Skeletal muscle cell (primary cell): ENCODE measurements at regions not wholly inside any gene's neighbourhood (a gene's known extent, or its start where the extent isn't known, plus 50 kb on each side); places are given as distances from the start of the nearest gene placed in this dataset.
"Not testable (repeated sequence)": the region's sequence is repeated elsewhere in the genome, so short reads cannot be mapped to it uniquely, and the experiment has no call there.

Experiments used
- DNase-seq: peaks from one replicate; pipeline ENCODE4 v3.0.0-alpha.2; 2010; ENCODE audit warnings: low read depth
- H3K4me3 ChIP-seq: 2 replicates; pipeline ENCODE4 v1.5.1; 2011; ENCODE audit warnings: low read depth, mild to moderate bottlenecking, control low read depth, low read length, moderate library complexity

DNA sequence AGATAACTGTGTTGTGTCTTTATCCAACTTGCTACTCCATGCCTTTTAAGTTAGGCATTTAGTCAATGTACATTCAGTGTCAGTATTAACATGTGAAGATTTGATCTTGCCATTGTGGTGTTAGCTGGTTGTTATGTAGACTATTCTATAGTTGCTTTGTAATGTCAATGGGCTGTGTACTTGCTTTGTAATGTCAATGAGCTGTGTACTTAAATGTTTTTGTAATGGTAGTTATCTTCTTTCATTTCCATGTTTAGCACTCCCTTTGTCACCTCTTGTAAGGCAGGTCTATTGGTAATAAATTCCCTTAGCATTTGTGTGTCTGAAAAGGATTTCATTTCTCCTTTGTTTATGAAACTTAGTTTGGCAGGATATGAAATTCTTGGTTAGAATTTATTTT, 53.4 kb downstream of the MC4R start:
- no peak for DNase-seq
- H3K4me3 ChIP-seq, result no peak overlapping the region

DNA sequence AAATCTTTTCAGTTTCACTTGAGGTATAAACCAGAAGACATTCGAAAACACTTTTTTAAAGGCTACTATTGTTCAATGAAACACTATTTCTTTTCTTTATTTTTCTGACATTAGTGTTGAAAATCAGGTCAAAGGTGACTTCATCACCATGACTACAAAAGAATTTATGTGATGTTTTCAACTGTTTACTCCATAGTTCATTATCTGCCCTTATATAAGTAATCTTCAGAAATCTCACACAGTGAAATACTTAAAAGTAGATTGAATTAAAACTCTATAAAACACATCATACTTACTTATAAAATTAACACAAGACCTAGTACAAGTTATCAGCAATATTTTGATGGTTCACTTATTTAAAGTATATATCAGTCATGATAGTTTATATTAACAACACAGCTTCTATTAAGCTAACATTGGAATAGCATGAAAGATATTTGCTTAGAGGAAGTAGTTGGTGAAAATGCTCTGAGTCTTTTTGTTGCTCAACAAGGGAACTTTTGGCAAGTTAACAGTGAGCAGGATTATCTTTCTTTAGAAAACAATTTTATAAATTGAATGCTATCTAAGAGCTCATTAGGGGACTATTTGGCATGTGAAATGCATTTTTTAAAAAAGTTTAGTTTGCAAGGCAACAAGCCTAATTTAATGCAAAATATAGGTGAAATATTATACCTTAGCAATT, 60.8 kb downstream of the MC4R start:
- H3K4me3 ChIP-seq, result no peak overlapping the region
- no peak for DNase-seq

- H3K4me3 ChIP-seq, result no peak overlapping the region
- no peak for DNase-seq
Measured at GRCh38 chr18:60295674-60296073, 76.9 kb downstream of the MC4R start.

DNA sequence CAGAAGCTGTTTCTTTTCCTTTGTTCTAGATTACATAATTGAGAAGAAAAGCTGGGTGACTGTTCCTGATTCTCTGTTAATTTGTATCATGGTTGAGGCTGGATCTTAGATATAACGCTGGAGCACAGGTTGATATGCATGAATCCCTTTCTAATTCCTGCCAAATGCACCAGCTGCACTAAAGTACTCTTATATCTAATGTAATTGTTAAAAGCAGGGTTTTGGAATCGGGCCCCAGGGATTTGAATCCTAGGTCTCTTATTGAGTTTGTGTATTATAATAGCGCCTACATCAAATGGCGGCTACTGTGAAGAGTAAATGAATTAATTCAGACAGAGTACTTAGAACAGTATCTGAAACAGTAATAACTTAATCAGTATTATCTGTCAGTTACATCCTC, 80.4 kb downstream of the MC4R start:
- no peak for DNase-seq

DNA sequence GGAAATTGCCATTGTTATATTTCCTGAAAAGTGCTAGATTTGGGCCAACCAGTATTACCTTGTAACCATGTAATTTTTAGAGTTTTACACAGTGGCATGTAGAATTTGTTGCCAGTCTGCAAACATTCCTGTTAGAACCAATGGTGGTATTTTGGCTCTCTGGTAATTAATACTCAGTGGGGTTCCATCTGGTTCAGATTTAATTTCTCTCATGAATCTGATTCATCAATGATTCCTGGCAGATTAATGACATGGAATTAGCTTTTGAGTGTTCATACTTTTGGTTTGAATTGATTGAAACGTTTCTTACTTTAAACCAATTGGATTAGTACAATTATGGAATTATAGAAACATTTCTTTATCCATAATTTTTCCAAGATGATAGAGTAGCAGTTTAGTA, 93.2 kb downstream of the MC4R start:
- no peak overlapping the region for H3K4me3 ChIP-seq
- DNase-seq, result no peak

More for the DNA sequence above, 80.4 kb downstream of the MC4R start:
- H3K4me3 ChIP-seq, result no peak overlapping the region

GRCh38 chr18:60277855-60278480, 94.6 kb downstream of the MC4R start:
- DNase-seq, result peak; percentile 25
- H3K4me3 ChIP-seq, result no peak overlapping the region

GRCh38 chr18:60267391-60268058, 105.0 kb downstream of the MC4R start:
- no peak overlapping the region for H3K4me3 ChIP-seq

DNA sequence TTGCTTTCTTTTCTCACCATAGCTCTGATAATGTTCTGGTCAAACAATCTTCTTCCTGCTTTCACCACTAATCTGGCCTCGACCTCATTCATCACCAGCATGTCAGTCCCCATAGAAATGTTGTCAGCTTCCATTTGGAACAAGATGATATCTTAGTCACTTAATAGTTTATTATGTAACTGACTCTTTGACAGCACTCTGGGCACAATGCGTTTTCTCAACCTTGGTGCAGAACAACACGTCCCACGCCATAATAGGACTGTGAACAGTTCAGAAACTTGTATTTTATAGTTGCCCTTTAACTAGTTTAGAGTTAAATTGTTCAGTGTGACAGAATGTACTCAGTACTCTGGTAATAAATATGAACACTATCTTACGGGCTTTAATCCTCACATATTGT, 106.0 kb downstream of the MC4R start:
- no peak for DNase-seq
- no peak overlapping the region for H3K4me3 ChIP-seq

More at GRCh38 chr18:60267391-60268058, 105.0 kb downstream of the MC4R start:
- DNase-seq, result no peak

DNA sequence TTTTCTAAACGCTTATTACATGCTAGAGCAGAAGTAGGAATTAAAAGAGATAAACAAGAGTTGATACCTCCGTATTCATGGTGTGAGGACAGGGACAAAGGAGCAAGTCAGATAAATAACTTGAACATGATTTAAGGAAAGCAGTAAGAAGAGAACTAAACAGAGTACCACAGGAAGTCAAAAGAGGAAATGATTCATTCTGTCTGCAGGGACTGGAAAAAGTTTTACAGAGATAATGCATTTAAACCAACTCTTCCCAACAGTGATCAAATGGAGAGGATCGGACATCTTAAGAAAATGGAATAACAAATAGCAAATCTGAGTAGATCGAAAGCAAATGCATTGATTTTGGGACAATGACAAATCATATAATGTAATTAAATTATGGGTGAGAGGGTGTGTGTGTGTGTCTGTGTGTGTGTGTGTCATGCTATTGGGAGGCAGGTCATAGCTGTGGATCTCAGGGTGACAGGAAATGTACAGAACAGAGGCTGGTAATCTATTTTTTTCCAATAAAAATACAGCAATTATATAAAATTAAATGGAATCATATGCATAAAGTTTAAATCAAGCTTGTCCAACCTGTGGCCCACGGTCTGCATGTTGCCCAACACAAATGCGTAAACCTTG, 113.4 kb downstream of the MC4R start:
- H3K4me3 ChIP-seq, result no peak overlapping the region
- DNase-seq, result peak; percentile 8

DNA sequence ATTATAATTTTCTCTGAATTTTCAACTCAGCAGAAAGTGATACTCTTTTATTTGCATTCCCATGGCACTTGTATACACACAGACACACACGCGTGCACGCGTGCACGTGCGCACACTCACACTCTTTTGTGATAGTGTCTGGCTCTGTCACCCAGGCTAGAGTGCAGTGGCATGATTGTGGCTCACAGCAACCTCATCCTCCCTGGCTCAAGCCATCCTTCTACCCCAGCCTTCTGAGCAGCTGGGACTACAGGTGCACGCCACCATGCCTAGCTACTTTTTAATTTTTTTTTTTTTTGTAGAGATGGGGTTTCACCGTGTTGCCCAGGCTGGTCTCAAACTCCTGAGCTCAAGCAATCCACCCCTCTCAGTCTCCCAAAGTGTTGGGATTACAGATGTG, 123.2 kb downstream of the MC4R start:
- H3K4me3 ChIP-seq, result no peak overlapping the region
- DNase-seq, result no peak

DNA sequence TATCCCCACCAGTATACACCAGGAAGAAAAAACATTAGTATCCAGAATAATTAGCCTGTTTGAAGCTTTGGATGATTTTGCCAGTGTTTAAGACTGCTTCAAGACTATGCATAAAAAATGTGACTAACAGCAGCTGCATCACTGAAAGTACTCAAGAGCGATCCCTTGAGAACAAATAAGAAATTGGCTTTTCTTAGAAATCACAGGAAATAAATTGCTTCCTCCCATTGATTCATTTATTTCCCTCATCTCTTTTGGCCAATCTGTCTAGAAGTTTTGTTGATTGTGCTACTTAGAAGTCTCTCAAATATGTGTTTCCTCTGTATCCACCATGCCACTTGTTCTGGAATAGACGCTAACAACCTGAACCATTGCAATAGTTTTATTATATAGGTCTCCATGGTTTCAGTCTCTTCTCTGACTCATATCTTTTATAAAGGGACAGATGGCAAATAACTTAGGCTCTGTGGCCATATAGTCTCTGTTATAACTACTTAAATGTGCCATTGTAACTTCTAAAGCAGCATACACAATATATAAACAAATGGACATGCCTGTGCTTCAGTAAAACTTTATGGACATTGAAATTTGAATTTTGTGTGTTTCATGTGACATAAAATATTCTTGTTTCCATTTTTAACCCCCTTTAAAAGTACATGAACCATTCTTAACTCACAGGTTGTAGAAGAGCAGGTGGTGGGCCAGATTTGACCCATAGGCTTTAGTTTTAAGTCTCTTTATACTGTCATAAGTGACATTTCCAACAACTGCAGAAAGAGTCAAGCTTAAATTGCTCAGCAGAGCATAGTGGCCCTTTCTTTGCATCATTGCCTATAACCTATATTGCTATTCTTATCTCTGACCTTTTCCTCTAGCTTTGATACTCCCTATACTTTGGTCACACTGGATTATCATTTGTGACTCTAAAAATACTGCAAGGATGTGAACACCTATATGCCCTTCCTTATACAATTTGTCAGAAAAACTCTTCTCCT, 123.9 kb downstream of the MC4R start:
- no peak for DNase-seq
- no peak overlapping the region for H3K4me3 ChIP-seq

DNA sequence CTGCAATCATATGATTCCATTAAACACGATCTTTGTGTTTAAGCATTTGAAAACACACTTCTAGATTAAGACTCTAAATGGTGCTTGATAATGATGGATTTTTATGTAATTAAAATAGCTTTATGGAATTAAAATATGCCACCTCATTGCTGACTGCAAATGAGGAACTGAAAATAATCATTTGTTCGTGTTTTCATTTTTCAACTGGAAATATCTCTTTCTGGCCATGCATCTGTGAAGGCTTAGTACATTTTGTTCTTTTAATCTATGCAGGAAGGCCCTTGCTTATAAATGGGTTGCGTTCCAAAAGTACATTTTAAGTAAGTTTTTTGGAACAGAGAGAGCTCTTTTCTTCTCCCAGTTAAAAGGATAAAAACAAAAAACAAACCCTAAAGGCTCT, 125.5 kb downstream of the MC4R start:
- no peak for DNase-seq
- no peak overlapping the region for H3K4me3 ChIP-seq

GRCh38 chr18:60246606-60247005, 126.0 kb downstream of the MC4R start:
- no peak overlapping the region for H3K4me3 ChIP-seq
- DNase-seq, result no peak

GRCh38 chr18:60245096-60245495, 127.5 kb downstream of the MC4R start:
- DNase-seq, result no peak
- no peak overlapping the region for H3K4me3 ChIP-seq

DNA sequence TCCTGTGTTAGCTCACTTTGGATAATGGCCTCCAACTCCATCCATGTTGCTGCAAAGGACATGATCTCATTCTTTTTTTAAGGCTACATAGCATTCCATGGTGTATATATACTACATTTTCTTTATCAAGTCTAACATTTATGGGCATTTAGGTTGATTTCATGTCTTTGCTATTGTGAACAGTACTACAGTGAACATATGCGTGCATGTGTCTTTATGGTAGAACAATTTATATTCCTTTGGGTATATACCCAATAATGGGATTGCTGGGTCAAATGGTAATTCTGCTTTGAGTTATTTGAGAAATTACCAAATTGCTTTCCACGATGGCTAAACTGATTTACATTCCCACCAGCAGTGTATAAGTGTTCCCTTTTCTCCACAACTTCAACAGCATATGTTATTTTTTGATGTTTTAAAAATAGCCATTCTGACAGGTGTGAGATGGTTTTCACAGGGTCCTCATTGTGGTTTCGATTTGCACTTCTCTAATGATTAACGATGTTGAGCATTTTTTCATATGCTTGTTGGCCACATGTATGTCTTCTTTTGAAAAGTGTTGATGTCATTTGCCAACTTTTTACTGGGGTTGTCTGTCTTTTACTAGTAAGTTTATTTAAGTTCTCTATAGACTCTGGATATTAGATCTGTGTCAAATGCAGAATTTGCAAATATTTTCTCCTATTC, 133.4 kb downstream of the MC4R start:
- not testable (repeated sequence) for DNase-seq, H3K4me3 ChIP-seq

GRCh38 chr18:60235164-60235563, 137.4 kb downstream of the MC4R start:
- H3K4me3 ChIP-seq, result no peak overlapping the region
- no peak for DNase-seq

DNA sequence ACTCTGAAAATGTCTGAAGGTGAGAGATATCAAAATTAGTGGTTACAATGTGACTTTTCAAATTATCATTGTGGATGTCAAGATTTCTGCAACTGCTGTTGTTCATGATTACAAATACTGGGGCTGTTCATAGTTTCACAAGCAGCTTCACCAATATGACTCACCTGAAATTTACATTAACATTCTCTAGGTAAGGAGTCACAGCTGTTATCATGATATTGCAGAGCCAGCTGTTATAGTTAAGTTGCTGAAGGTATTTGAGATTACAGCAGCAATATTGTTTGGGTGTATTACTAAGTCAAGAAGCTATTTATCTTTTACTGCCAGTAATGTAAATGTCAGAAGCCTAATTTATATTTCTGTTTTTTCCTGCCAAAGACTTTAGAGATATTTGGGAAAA, 140.0 kb downstream of the MC4R start:
- no peak overlapping the region for H3K4me3 ChIP-seq
- no peak for DNase-seq
